Upper lobe of left lung (tissue), 4 donors: ENCODE measurements at regions not wholly inside any gene's neighbourhood (a gene's known extent, or its start where the extent isn't known, plus 50 kb on each side); places are given as distances from the start of the nearest gene placed in this dataset.

Experiments
- CTCF ChIP-seq, 6 experiments: fragments of 450-650 bp in 4 of 6; fragments of 200-600 bp in 2 of 6; sonication (generic) in 2 of 6; IDR thresholded peaks; one replicate each; pipeline ENCODE4 v1.5.1; 2016 to 2019; ENCODE audit warnings: antibody characterized with exemption in 6 of 6
- POLR2A ChIP-seq, 4 donors: fragments of 450-650 bp; IDR thresholded peaks; one replicate each; pipeline ENCODE4 v1.5.1; 2016 to 2017; ENCODE audit warnings: antibody characterized with exemption in 4 of 4, mild to moderate bottlenecking in 2 of 4
- POLR2AphosphoS5 ChIP-seq, 2 donors: sonication (generic); formaldehyde crosslinking; IDR thresholded peaks; one replicate each; pipeline ENCODE4 v1.5.1; 2017; ENCODE audit warnings: antibody characterized with exemption in 2 of 2

- no peak for TF ChIP-seq CTCF (IDR thresholded peaks at IDR 0.05)
- no peak for TF ChIP-seq POLR2AphosphoS5 (IDR thresholded peaks at IDR 0.05)
- no peak for TF ChIP-seq POLR2A (IDR thresholded peaks at IDR 0.05)
Observed at GRCh38 chr1:4176841-4177240, 276.8 kb upstream of the C1orf174 start.
